ENCODE measurements at regions not wholly inside any gene's neighbourhood (a gene's known extent, or its start where the extent isn't known, plus 50 kb on each side); places are given as distances from the start of the nearest gene placed in this dataset.

DNA sequence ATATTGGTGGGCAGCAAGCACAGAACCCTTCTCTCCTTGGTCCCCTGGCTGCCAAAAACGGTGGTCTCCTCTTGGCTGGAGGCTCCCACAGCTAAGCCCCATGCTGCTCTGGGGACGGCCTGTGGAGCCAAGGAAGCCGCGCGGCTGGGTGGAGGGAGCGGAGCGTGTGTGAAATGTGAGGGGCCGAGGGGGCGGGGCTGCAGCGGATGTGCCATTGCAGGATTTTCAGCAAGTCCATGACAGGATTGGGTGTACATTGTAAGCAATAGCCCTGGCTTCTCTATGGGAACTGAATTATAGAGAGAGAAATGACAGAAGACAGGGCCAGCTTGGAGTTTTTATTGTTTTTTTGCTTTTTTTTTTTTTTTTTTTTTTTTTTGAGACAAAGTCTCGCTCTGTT lies 336.5 kb downstream of the DIRAS2 start:
- no peak overlapping the region for H3K9ac ChIP-seq (ENCODE audit: low read length)
- no peaks in the 10 kb centered on the region for H3K9me3 ChIP-seq (ENCODE audit: control insufficient read depth, low read length)
- peaks cover 3% of the 10 kb centered on the region for H3K4me1 ChIP-seq (ENCODE audit: control insufficient read depth, insufficient read depth, low read length)
- H3K4me3 ChIP-seq (ENCODE audit: low read length): no peak overlapping the region
- H3K36me3 ChIP-seq (ENCODE audit: control insufficient read depth, insufficient read depth, low read length): no peaks in the 10 kb centered on the region
- H3K27me3 ChIP-seq (ENCODE audit: control insufficient read depth, insufficient read depth, low read length): no peaks in the 10 kb centered on the region

- H3K27me3 ChIP-seq (ENCODE audit: control insufficient read depth, insufficient read depth, low read length): no peaks in the 10 kb centered on the region
- no peaks in the 10 kb centered on the region for H3K9me3 ChIP-seq (ENCODE audit: control insufficient read depth, low read length)
- no peaks in the 10 kb centered on the region for H3K36me3 ChIP-seq (ENCODE audit: control insufficient read depth, insufficient read depth, low read length)
- H3K9ac ChIP-seq (ENCODE audit: low read length): no peak overlapping the region
- H3K4me3 ChIP-seq (ENCODE audit: low read length): no peak overlapping the region
- no peaks in the 10 kb centered on the region for H3K4me1 ChIP-seq (ENCODE audit: control insufficient read depth, insufficient read depth, low read length)
Observed at GRCh38 chr9:90307167-90307833, 335.3 kb downstream of the DIRAS2 start.

GRCh38 chr9:90307891-90308290 lies 334.7 kb downstream of the DIRAS2 start:
- Histone ChIP-seq H3K9me3 (ENCODE audit: control insufficient read depth, low read length) (no peaks in the 10 kb centered on the region), H3K4me3 (ENCODE audit: low read length) (no peak overlapping the region), H3K4me1 (ENCODE audit: control insufficient read depth, insufficient read depth, low read length) (no peaks in the 10 kb centered on the region), H3K36me3 (ENCODE audit: control insufficient read depth, insufficient read depth, low read length) (no peaks in the 10 kb centered on the region), H3K27me3 (ENCODE audit: control insufficient read depth, insufficient read depth, low read length) (no peaks in the 10 kb centered on the region), H3K9ac (ENCODE audit: low read length) (no peak overlapping the region)

DNA sequence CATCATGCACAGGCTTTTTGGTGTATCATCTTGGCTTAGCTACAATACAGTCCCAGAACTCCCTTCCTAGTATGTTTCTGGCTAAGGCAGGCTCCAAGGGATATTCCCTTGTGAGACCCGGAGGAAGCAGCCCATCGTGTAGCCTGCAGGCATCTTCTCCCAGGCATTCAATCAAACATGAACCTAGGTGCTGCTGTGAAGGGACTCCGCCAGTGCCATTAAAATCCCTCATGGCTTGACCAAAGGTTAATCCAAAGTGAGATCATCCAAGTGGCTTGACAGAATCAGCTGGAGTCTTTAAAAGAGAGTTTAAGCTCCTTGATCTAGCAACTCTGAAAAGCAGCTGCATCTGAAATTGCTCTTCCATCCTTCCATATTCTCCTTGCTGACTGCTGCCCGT lies 333.9 kb downstream of the DIRAS2 start:
- Histone ChIP-seq H3K4me3 (ENCODE audit: low read length) (no peak overlapping the region), H3K36me3 (ENCODE audit: control insufficient read depth, insufficient read depth, low read length) (no peaks in the 10 kb centered on the region), H3K9me3 (ENCODE audit: control insufficient read depth, low read length) (no peaks in the 10 kb centered on the region), H3K4me1 (ENCODE audit: control insufficient read depth, insufficient read depth, low read length) (no peaks in the 10 kb centered on the region), H3K27me3 (ENCODE audit: control insufficient read depth, insufficient read depth, low read length) (no peaks in the 10 kb centered on the region), H3K9ac (ENCODE audit: low read length) (no peak overlapping the region)

DNA sequence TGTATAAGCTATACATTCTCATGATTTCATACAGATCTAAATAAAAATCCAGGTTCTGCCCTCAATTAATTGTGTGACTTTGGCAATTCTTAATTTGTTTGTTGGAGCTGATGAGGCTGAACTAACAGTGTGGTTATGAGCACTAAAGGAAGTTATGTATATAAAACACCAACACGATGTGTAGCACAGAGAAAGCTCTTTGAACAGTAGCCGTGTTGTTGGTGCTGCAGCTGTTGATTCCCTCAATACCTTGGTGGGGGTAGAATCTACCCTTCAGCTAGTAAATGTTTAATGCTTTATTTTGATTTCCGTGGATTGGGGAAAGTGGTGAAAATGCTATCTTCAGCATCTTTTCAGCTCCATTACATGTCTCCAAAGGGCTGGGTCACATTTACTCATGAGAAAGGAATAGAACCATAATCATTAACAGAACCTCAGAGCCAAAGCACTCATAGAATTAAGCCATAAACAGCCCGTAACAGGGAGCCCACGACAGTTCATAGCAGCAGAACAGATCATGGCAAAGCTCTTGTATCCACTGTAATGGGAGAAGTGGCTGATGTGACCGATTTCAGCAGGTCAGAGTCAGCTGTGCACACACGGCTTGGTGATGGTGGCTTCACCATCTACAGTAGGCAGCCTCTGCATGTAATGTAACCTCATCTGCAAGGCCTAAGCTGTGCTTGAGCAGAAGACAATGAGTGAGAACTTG lies 332.7 kb downstream of the DIRAS2 start:
- Histone ChIP-seq H3K9ac (ENCODE audit: low read length) (no peak overlapping the region), H3K4me3 (ENCODE audit: low read length) (no peak overlapping the region), H3K9me3 (ENCODE audit: control insufficient read depth, low read length) (no peaks in the 10 kb centered on the region), H3K27me3 (ENCODE audit: control insufficient read depth, insufficient read depth, low read length) (no peaks in the 10 kb centered on the region), H3K4me1 (ENCODE audit: control insufficient read depth, insufficient read depth, low read length) (no peaks in the 10 kb centered on the region), H3K36me3 (ENCODE audit: control insufficient read depth, insufficient read depth, low read length) (no peaks in the 10 kb centered on the region)

DNA sequence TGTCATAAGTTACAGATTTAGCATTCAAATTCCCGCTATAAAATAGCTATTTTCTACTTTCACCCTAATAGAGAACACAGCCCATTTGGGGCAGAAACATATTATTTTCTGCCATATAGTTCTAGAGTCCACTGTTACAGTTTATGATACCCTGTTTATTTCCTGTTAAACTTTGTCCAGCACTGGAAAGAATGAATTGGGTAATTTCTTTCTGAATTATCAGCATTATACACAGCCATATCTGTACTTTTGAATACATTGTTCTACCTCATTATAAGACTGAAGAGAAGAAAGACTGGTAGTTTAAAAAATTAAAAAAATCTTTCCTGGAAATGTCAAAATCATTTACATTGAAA lies 332.1 kb downstream of the DIRAS2 start:
- Histone ChIP-seq H3K27me3 (ENCODE audit: control insufficient read depth, insufficient read depth, low read length) (no peaks in the 10 kb centered on the region), H3K9me3 (ENCODE audit: control insufficient read depth, low read length) (no peaks in the 10 kb centered on the region), H3K36me3 (ENCODE audit: control insufficient read depth, insufficient read depth, low read length) (no peaks in the 10 kb centered on the region), H3K4me3 (ENCODE audit: low read length) (no peak overlapping the region), H3K9ac (ENCODE audit: low read length) (no peak overlapping the region), H3K4me1 (ENCODE audit: control insufficient read depth, insufficient read depth, low read length) (no peaks in the 10 kb centered on the region)

DNA sequence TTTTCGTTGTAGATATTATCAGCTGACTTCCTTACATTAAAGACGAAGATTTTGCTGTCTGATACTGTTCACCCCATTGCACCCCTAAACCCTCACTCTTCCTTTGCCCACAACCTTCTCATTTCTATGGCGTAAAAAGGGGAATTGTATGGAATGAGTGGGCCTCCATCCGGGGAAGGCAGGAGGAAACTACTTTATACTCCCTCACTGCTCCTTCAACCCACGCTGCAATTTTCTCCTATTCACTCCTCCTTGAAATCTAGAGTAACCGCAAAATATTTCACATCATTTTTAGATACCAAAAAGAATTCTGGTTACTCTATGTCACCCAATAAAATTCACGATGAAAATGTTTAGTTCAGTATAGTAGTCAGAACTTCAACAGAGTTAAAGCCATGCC lies 330.8 kb downstream of the DIRAS2 start:
- no peaks in the 10 kb centered on the region for H3K4me1 ChIP-seq (ENCODE audit: control insufficient read depth, insufficient read depth, low read length)
- H3K9me3 ChIP-seq (ENCODE audit: control insufficient read depth, low read length): no peaks in the 10 kb centered on the region
- H3K27me3 ChIP-seq (ENCODE audit: control insufficient read depth, insufficient read depth, low read length): no peaks in the 10 kb centered on the region
- no peak overlapping the region for H3K9ac ChIP-seq (ENCODE audit: low read length)
- no peak overlapping the region for H3K4me3 ChIP-seq (ENCODE audit: low read length)
- no peaks in the 10 kb centered on the region for H3K36me3 ChIP-seq (ENCODE audit: control insufficient read depth, insufficient read depth, low read length)

DNA sequence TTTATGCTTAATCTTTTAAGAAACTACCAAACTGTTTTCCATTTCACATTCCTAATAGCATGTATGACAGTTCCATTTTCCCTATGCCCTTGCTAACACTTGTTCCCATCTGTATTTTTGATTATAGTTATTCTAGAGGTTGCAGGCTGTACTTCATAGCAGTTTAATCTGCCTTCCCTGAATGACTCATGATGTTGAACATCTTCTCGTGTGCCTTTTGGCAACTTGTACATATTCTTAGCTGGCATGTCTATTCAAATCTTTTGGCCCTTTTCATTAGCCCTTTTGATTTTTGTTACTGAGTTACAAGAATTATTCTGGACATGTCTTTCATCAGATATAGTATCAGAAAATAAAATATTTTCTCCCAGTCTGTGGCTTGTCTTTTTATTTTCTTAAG lies 320.3 kb downstream of the DIRAS2 start:
- H3K4me3 ChIP-seq (ENCODE audit: low read length): no peak overlapping the region
- no peaks in the 10 kb centered on the region for H3K36me3 ChIP-seq (ENCODE audit: control insufficient read depth, insufficient read depth, low read length)
- H3K4me1 ChIP-seq (ENCODE audit: control insufficient read depth, insufficient read depth, low read length): no peaks in the 10 kb centered on the region
- H3K9me3 ChIP-seq (ENCODE audit: control insufficient read depth, low read length): no peaks in the 10 kb centered on the region
- H3K27me3 ChIP-seq (ENCODE audit: control insufficient read depth, insufficient read depth, low read length): no peaks in the 10 kb centered on the region
- no peak overlapping the region for H3K9ac ChIP-seq (ENCODE audit: low read length)

DNA sequence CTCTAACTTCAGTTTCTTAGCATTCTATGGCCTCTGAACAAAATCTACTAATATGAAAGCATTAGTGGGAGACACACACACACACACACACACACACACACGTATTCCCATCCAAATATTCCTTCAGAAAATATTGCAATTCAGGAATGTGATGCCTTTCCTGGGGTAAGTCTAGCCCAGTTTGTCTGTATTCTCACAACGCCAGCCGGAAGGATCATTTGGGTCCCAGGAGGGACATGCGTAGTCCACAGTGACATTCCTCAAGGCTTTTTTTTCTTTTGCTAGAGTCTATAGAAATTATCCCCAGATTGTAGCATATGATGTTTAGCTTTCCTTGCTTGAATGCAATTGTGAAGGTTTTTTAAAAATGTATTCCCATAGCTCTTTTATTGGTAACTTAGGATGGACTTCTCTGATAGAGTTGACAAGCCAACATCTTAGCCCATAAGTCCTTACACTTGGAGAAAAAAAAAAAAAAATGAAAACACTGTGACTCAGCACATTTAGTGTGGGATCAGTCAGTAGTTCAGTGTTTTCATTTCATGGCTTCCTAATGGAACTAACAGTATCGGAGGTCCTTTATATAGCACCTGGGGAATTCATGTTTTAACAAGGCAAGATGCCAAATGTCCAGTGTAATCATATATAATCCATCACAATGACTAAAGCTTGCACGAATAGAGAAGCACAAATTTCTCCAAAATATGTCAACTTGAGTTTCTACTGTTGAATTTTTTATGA lies 316.5 kb downstream of the DIRAS2 start:
- no peaks in the 10 kb centered on the region for H3K9me3 ChIP-seq (ENCODE audit: control insufficient read depth, low read length)
- no peaks in the 10 kb centered on the region for H3K27me3 ChIP-seq (ENCODE audit: control insufficient read depth, insufficient read depth, low read length)
- H3K4me1 ChIP-seq (ENCODE audit: control insufficient read depth, insufficient read depth, low read length): no peaks in the 10 kb centered on the region
- H3K9ac ChIP-seq (ENCODE audit: low read length): no peak overlapping the region
- H3K4me3 ChIP-seq (ENCODE audit: low read length): no peak overlapping the region
- no peaks in the 10 kb centered on the region for H3K36me3 ChIP-seq (ENCODE audit: control insufficient read depth, insufficient read depth, low read length)

DNA sequence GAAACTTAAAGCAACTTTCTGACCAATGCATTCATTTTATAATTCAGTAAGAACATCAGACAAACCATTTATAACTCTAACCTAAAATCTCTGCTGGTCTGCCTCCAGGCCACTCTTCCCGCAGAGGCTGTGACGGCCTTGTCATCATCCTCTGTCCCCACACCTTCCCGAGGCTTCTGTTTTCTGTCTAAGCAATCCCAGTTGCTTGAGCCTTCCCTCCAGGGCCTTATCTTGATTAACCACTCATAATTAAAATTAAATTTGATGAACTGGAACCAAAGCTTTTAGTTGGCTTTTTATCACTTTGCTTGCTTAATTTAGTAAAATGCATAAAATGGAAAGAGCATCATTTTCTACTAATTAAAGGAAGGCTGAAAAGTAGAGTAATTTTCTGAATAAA lies 312.4 kb downstream of the DIRAS2 start:
- H3K36me3 ChIP-seq (ENCODE audit: control insufficient read depth, insufficient read depth, low read length): no peaks in the 10 kb centered on the region

DNA sequence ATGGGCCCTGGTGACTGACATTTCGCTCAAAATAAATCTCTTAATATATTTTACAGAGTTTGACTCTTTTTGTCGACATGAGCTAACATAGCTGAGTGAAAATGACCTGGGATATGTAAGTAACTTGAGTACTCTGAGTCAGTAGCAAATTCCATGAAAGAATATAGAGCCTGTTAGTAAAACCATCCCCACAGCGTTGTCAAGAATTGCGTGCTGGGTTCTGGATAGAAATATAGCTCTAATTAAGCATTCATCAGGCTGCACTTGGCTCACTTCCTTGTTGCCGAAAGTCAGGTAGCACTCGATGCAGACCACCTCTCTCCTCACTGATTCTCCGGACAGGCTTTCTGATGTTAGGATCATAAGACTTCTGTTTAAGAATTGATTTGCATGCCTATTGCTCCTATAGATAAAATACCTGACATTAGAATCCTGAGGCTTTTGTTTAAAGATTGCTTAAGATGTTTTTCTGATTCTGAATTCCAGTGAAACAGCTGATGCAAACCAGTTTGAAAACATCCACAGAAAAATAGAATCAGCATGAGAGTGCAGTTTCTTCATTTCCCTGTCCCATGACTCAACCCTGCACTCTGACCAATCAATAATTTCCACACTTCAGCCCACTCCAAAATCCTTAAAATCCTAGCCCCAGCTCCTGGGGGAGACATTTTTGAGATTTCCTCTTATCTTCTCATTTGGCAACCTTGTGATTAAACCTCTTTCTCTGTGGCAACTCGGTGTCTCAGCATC lies 310.6 kb downstream of the DIRAS2 start:
- Histone ChIP-seq H3K27me3 (ENCODE audit: control insufficient read depth, insufficient read depth, low read length) (no peaks in the 10 kb centered on the region), H3K4me3 (ENCODE audit: low read length) (no peak overlapping the region), H3K9ac (ENCODE audit: low read length) (no peak overlapping the region), H3K36me3 (ENCODE audit: control insufficient read depth, insufficient read depth, low read length) (no peaks in the 10 kb centered on the region), H3K9me3 (ENCODE audit: control insufficient read depth, low read length) (no peaks in the 10 kb centered on the region), H3K4me1 (ENCODE audit: control insufficient read depth, insufficient read depth, low read length) (no peaks in the 10 kb centered on the region)

More for the DNA sequence above, 312.4 kb downstream of the DIRAS2 start:
- Histone ChIP-seq H3K27me3 (ENCODE audit: control insufficient read depth, insufficient read depth, low read length) (no peaks in the 10 kb centered on the region), H3K4me3 (ENCODE audit: low read length) (no peak overlapping the region), H3K9me3 (ENCODE audit: control insufficient read depth, low read length) (no peaks in the 10 kb centered on the region), H3K9ac (ENCODE audit: low read length) (no peak overlapping the region), H3K4me1 (ENCODE audit: control insufficient read depth, insufficient read depth, low read length) (no peaks in the 10 kb centered on the region)

- Histone ChIP-seq H3K4me3 (ENCODE audit: low read length) (no peak overlapping the region), H3K36me3 (ENCODE audit: control insufficient read depth, insufficient read depth, low read length) (no peaks in the 10 kb centered on the region), H3K9ac (ENCODE audit: low read length) (no peak overlapping the region), H3K27me3 (ENCODE audit: control insufficient read depth, insufficient read depth, low read length) (no peaks in the 10 kb centered on the region), H3K4me1 (ENCODE audit: control insufficient read depth, insufficient read depth, low read length) (no peaks in the 10 kb centered on the region), H3K9me3 (ENCODE audit: control insufficient read depth, low read length) (no peaks in the 10 kb centered on the region)
Observed at GRCh38 chr9:90333226-90333625, 309.4 kb downstream of the DIRAS2 start.
